Esophagus mucosa (tissue), 1 donor: ENCODE measurements at regions not wholly inside any gene's neighbourhood (a gene's known extent, or its start where the extent isn't known, plus 50 kb on each side); places are given as distances from the start of the nearest gene placed in this dataset.
"Not testable (repeated sequence)": the region's sequence is repeated elsewhere in the genome, so short reads cannot be mapped to it uniquely, and the experiment has no call there.

Experiments
- ATAC-seq: fragments of 200-7000 bp; cut with Tn5 transposase; one replicate; pipeline ENCODE4 v1.9.1; 2020
- donor health status: DM: yes; HTN: yes; CAD: no.

DNA sequence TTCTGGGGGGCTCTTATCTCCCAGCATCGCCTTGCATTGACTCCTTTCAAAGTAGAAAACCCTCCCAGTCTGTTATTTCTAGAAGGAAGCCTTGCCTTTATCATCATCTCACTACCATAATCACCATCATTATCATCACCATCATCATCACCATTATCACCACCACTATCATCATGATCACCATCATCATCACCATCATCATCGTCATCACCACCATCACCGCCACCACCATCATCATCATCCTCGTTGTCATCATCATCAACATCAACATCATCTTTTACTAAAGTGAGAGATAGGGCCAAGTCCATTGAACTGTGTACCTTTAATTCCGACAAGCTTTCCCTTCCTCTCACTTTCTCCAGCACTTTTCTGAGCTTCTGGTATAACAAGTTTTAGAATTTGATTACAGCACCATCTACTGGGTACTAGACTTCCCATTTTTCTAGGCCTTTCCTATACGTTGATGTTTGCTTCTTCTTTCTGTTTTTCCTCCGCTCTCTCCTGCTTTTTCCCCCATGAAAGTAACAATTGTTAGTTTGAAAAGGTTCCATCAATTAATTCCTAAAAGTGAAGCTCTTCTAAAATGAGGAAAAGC is 226.4 kb downstream of the BUB3 start:
- no peak for ATAC-seq

DNA sequence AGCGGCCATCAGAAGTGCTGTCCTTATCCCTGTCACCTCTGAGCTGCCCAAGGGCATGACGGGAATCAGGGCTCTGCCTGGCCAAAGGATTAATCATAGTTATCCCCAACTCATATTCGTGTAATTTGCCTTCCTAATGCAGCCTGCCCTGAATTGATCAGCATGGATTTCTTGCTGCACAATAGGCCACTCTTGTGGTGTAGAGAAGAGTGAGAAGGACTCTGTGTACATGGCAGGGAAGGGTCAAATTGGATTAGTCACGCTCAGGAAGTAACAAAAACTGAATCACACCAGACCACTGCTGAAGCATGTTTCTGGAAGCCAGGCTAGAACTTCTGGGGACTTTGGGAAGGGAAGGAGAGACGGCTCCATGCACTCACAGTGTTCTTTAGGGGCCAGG is 227.0 kb downstream of the BUB3 start:
- no peak for ATAC-seq

DNA sequence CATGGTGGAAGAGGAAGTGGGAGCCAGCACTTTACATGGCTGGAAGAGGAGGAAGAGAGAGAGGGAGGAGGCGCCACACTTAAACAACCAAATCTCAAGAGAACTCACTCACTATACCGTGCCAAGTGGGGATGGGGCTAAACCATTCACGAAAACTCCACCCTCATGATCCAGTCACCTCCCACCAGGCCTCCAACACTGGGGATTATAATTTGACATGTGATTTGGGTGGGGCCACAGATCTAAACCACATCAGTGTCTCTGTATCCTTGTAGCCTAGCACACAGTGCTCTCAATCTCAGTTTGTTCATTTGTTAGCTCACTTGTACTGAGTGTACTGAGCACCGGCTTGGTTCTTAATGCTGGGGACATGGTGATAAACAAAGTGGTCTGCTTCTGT is 228.3 kb downstream of the BUB3 start:
- ATAC-seq, result no peak

DNA sequence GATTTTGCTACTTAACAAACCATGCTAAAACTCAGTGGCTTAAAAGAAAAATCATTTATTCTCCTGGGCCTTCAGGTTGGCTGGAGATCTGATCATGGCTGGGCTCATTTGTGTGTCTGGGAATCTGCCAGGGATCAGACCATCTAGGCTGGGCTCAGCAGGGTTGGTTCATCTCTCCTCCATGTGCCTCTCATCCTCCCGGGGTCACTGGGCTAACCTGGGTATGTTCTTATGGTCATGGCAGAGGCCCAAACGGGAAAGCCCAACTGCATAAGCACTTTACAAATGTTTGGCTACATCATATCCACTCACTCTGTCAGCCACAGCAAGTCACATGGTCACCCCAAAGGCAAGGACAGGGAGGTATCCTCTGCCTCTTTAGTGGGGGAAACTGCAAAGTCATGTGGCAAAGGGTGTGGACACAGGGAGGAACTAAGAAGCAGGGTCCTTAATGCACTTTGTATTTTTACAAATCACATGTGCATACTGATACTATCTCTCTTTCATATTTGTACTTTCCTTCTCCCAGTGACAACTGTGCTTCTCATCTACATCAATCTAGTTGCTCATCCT is 231.4 kb downstream of the BUB3 start:
- no peak for ATAC-seq

DNA sequence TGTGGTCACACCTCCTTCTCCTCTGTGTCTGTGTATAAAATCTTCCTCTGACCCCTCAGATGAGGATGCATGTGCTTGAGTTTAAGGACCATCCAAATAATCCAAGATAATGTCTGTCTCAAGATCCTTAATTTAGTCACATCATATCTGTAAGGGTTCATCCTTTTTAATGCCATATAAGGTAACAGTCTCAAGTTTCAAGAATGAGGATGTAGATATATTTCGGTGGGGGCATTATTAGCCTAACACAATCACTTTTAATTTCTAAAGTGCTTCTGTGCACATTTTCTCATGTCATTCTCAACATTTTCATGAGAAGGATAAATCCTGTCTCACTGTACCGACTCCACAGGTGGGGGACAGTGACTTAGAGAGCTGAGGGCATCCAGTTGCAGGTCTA is 235.3 kb downstream of the BUB3 start:
- ATAC-seq, result no peak

DNA sequence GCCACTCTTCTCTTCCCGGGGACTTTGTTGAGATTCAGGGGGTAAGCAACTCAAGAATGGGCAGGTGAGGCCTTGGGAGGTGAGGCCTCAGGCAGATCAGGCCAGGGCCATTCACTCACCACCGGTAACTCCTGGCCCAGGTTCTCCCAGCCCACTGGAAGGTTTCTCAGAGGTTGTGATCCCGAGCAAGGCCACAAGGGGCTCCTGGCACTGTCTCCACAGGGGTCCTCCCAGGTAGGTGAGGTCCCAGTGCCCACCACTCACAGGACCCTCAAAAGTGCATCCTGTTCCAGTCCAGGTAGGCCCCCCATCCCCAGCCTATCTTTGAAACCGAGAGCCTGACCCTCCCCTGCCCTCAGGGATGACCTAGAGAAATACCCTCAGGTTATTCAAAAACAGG is 236.1 kb downstream of the BUB3 start:
- no peak for ATAC-seq

DNA sequence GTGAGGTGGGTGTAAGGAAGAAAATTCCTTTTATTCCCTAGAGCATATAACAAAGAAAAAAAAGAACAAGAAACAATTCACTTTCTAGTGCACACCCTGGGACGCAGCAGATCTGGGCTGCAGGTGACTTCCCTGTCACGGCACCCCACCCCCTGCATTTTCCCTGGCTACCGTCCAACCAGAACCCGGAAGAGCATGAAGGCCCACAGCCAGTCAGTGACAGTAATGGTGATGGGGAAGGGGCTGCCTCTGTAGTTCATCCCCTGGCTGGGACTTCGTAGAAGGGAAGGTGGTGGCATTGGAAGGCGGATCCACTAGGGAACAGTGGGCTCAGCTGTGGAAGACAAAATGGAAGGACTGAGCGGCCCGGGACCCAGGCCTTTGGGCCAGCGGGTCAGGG is 236.7 kb downstream of the BUB3 start:
- no peak for ATAC-seq

DNA sequence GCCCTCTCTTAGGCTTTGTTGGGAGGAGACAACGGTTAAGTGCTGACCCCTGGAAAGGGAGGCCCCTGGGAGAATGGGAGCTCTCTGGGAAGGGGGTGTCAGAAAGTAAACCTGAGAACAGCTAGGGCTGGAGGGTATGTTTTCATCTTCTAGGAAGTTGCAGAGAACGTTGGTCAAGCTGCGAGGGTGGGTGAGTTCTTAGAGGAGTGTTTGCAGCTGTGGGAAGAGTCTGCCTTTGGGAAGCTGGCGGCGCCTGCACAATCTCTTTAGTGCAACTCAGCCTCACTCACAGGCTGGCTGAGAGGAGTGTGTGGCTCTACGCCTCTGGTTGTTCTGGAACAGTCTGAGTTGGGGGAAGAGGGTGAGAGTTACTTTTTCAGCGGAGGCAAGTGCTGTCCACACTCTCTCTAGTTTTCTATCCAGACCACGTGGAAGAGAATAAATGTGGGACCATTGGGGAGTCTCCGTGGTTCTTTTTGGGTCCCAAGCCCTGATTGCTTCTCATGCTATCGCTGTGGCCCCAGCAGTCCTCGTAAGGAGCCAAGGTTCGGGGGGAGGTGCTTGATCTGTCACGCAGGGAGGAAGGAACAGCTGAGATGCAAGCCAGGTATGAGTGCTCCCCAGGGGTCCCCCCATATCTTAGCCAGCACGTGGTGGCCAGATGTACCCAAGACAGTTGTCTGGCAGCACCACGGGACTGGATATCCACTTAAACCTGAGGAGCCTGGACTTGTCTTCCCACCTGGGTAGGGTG is 237.2 kb downstream of the BUB3 start:
- ATAC-seq, result no peak

DNA sequence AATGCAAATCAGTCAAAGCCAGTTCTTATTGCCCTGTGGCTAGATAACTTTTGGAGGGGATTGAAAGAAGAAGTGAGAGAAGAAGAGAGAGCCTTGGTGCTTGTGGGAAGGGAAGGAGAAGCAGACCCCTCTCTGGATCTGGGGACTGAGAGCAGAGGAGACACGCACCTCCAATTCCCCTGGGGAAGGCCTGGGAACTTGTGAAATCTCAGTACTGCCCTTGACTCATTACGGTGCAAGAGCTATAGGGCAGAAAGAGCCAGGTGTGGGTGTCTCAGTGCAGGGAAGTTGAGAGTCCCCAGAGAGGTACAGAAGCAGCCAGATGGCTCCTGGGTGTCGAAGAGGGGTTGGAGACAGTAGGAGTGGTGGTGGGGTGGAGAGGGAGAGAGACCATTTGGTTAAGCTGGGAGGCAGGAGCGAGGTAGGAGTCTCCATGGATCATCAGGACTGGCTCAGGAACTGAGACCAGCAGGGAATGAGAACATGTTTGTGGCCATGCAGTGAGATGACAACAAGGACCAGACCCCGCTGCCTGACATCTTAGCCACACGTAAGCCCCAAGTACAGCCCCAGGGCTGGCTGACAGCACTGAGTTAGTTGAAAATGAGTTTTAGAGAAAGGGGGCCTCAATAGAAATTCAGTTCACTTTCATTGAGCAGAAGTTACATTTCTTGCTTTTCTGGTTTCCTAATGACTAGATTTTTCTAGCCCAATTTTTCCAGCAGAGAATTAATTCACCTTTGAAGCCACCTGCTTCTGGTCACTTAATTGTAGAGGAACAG is 238.2 kb downstream of the BUB3 start:
- ATAC-seq, result no peak

DNA sequence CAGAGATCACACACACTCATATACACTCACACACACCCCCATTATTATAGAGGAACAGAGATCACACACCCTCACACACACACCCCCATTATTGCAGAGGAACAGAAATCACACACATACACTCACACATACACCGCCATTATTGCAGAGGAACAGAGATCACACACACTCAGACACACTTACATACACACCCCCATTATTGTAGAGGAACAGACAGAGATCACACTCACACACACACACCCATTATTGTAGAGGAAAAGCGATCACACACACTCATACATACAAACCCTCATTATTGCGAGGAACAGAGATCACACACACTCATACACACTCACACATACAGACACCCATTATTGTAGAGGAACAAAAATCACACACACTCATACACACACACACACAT is 239.0 kb downstream of the BUB3 start:
- ATAC-seq, result no peak

DNA sequence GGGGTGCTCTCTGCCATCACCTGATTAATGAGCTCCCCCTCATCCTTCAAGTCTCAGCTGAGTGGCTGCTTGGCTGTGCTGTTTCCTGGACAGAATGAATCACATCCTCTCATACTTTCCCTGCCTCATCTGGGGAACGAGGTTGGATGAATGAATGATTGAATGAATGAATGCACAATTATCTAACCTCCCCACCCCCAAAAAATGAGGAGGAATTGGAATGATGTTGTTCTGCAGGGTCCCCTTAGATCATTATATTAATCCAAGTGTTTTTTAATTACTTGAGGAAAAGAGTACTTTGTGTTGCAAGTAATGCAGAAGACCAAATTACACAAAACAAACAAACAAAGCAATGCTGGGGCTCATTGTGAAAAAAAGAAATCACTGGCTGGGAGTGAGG is 240.2 kb downstream of the BUB3 start:
- no peak for ATAC-seq

DNA sequence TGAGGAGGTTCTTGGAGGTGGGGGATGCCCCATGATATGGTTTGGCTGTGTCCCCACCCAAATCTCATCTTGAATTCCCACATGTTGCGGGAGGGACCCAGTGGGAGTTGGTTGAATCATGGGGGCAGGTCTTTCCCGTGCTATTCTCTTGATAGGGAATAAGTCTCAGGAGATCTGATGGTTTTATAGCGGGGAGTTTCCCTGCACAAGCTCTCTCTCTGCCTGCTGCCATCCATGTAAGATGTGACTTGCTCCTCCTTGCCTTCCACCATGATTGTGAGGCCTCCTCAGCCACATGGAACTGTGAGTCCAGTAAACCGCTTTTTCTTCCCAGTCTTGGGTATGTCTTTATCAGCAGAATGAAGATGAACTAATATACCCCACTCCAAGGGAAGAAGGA is 241.0 kb downstream of the BUB3 start:
- not testable (repeated sequence) for ATAC-seq

DNA sequence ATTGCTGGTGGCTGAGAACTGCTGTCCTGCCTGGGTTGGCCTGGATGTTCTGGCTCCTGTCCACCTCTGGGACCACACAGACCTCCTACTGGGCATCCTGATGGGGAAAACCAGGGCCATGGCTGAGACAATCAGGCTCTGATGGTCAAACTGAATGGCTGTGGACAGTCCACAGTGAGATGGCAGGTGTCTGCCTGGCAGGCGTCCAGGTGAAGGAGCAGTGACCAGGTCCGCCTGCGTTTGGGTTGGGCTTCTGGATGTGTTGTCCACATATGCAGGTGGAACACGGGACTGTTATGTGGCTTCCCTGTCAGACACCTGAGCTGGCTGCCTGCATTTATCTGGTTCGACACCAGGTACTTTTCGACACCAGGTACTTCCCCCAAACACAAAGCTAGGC is 241.7 kb downstream of the BUB3 start:
- ATAC-seq, result no peak

DNA sequence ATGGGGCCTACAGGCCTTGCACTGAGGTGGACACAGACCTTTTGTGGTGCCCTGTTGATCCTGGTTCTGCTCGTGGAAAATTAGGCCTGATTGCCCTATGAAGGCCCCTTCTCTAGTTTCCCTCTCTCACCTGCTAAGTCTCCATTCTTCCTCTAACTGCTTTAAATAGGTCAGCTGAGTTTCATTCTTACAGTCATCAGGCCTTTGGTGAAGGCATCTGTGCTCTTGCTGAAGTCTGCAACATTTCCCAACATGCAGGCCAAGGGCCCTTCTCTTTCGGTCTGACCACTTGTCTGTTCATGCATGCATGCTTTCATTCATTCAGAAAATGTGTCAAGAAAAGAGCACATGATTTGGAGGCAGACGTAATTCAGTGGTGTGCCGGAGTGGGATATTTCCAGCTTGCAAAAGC is 244.0 kb downstream of the BUB3 start:
- no peak for ATAC-seq

DNA sequence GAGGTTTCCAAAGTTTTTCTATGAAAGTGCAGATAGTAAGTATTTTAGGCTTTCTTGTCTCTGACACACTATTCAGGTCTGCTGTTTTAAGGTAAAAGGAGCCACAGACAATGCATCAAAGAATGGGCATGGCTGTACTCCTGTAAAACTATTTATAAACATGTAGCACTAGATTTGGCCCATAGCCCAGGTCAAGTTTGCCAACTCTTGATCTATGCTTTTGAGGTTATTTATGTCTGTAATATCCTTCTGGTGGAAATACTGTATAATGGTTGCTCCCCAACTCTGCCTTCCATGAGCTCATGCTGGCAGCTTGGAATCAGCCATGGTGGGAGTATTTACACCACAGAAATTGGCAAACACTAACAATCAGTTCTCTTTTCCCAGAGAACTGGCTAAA is 244.6 kb downstream of the BUB3 start:
- ATAC-seq, result no peak

DNA sequence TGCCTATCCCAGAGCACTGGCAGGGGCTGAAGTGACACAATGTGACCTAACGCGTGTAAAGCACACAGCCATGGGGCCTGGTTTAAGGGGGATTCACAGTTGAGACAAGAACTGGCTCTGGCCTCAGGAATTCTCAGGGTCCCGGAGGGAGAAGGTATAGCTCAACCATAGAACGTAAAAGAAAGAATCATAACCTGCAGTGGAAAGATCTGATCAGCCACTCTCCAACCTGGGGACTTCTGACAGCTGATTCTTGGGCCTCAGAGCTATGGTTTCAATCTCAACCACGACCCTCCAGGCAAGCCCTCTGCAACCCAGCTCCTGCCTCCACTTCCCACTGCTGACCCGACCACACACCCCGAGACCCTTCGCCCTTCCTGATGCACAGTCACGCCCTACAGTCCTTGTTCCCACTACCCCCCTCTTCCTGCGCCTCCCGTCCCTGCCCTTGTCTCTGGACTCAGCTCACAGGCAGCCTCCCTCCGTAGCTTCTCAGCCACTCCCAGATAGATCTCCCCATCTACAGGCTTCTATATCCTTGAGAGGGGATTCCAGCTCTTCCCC is 245.2 kb downstream of the BUB3 start:
- ATAC-seq, result no peak

DNA sequence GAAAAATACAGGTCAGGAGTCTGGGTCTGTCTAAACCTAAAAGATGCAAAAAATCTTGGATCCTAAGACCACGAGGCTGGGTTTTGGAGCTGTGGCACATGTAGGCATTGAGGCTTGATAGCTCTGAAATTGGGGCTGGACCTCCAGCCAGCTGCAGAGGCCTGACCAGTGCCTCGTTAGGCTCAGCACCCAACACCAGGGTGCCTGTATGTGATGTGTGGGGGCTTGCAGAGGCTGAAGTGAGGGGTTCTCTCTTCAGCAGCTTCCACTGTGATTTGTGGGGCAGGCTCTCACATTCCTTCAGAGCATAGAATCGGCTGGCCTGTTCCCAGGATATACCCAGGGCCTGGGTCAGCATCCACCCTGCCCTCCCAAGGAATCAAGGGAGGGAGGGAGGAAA is 247.8 kb downstream of the BUB3 start:
- ATAC-seq, result no peak

DNA sequence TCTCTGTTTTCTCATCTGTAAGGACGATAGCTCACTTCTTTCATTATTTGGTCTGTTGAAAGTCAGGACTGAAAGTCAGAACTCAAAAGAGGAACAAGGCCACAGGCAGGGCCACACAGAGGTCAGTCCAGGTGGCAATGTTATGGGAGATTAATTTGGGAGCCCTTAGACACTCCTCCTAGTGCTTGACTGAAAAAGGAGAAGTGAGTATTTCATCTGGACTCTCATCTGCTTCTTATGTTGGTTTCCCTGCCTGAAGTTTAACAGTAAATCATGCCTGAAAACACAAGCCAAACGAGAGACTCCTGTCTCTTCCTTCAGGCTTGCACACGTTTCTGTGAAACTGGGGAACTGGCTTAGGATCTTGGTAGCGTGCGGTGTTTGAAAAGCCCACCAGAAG is 248.5 kb downstream of the BUB3 start:
- peak; percentile 48 for ATAC-seq

DNA sequence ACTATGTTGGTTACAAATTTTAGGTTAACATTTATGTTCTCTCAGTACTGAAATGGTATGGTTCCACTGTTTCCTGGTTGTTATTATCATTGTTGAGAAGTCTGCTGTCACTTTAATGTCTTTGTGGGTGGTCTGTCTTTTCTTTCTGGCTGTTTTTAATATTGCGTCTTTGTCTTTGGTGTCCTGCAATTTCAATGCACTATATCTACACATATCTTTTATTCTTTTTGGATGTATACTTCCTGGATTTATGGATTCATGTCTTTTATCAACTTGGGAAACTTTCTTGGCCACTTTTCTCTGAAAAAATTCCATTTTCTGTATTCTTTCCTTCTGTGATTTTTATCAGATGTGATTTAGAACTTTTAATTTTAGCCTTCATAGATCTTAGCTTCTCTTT is 250.2 kb downstream of the BUB3 start:
- ATAC-seq, result no peak

DNA sequence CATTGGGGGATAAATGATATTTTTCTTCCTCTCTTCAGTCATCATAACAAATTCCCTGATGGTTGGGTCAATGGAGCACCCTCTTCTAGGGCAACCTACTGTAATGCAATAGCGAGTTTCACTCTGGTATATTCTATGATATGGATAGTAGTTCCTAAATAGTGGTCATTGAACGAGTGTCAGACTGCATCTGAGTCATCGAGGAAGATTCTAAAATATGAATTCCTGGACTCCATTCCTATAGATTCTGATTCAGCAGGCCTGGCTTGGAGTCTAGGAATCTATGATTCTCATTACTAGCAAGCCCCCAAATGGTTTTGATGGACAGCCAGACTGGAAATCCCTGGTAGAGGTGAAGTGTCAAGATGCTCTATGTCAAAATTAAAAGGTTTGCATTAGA is 254.5 kb downstream of the BUB3 start:
- no peak for ATAC-seq

DNA sequence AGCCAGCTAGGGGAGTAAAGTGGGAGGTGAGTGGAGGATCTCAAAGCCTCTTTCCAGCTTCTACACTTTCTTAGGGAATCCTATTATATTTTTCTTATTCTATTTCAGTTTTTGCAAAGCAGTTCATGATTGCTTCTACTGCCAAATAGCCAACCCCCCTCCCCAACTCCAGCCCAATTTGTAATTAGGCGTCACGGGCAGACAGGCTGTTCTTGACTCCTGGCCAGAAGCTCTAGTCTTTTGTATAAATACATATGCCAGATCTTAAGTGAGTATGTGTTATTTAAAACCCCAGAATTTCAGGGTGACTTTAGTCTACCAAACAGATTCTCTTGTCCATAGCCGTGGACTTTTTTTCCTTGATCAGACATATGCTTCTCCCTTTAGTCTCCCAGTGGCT is 255.2 kb downstream of the BUB3 start:
- no peak for ATAC-seq

DNA sequence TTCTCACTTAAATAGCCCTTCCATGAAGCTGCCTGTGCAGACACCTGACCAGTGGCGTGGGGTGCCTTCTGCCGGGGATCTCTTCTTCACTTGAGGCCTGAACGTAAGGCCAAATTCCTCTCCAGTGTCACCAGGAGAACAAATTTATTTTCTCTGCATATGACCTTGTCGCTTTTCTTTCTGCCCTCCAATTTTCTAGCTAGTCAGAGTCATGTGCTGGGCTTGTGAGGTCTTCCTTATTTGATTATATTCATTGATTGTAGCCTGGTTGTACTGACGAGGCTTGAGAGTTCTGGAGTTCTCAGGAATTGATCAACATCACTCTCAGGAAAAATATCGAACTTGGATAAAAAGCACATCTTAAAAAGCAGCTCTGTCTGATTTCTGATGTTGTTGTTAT is 255.7 kb downstream of the BUB3 start:
- ATAC-seq, result no peak

DNA sequence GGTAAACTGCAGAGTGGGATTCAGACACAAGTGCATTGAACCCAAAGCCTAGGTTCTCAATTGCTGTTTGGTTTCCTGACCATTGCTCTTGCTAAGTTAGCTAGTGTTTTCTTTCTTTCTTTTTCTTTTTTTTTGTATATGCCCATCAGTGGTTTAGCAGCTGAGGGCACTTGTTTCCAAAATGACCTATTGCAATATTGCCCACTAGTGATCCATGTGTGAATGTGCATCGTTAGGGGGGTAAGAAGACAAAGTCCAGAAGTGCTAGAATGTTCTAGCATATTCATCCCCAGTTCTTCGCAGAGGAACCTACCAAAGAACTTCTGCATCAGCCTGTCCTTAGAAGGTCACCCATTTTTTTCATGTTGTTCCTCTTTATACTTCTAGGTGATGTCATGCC is 252.8 kb upstream of the GPR26 start:
- no peak for ATAC-seq
